ENCODE measurements at regions not wholly inside any gene's neighbourhood (a gene's known extent, or its start where the extent isn't known, plus 50 kb on each side); places are given as distances from the start of the nearest gene placed in this dataset.

DNA sequence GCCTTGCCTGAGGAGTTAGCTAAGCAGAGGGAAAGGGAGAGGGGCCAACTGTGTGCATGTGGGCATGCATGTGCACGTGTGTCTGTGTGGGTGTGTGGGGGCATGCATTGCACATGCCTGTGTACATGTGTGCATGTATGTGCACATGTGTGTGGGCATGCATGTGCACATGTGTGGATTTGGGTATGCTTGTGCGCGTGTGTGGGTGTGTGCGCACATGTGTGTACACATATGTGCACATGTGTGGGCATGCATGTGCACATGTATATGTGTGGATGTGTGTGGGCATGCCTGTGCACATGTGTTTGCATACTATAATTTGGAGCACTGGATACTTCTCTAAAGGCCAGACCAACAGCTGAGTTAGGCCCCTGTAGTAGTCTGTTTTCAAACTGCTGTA, 350.0 kb downstream of the PRDM2 start:
- no peak for DNase-seq (ENCODE audit: low read depth in 4 of 6, low spot score in 6 of 6)
- WGBS (ENCODE audit: insufficient coverage): 87% methylated on average over 4 of the region's 4 CpGs
- H3K27ac ChIP-seq (ENCODE audit: low read depth, low read length): no peak overlapping the region
- H3K9me3 ChIP-seq (ENCODE audit: control insufficient read depth, insufficient read depth, low read length): no peaks in the 10 kb centered on the region
- no peaks in the 10 kb centered on the region for H3K27me3 ChIP-seq (ENCODE audit: control insufficient read depth, insufficient read depth, low read length)
- H3K4me3 ChIP-seq (ENCODE audit: low read depth, low read length): no peak overlapping the region
- no peaks in the 10 kb centered on the region for H3K36me3 ChIP-seq (ENCODE audit: control insufficient read depth, insufficient read depth, low read length)
- no peaks in the 10 kb centered on the region for H3K4me1 ChIP-seq (ENCODE audit: control insufficient read depth, insufficient read depth, low read length)

DNA sequence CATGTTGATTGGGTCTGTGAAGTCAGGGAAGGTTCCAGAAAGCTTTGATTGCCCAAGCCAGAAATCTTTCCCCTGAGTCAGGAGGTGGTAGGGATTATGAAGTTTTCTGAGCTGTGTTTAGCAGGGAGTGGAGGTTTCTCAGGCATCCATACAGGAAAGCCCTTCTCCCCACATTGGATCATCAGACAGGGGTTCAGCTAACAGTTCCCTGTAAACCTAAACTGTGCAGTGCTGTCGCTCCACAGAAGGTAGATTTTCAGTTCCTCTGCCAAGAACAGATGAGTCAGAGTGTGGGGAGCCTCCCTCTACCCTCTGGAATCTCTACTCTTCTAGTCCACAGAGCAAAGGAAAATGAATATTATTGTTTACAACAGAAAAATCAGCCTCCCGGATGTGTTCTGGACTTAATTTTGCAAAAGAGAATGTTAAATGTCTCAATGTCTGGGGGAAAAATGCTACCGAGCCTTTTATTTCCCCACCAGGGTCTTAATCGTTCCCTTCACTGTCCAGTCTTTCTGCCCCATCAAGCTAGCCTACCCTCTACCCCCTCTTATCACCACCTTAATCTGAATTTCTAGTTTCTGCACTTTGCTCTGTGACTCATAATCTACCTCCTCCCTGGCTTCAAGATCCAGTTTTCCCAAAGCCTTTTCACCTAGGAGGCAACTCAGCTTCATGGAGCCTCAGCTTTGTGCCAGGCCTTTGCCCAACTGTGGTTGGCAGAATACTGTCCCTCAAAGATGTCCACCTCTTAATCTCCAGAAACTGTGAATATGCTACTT, 355.6 kb downstream of the PRDM2 start:
- Histone ChIP-seq H3K36me3 (ENCODE audit: control insufficient read depth, insufficient read depth, low read length) (no peaks in the 10 kb centered on the region), H3K9me3 (ENCODE audit: control insufficient read depth, insufficient read depth, low read length) (peaks cover 5% of the 10 kb centered on the region), H3K4me1 (ENCODE audit: control insufficient read depth, insufficient read depth, low read length) (no peaks in the 10 kb centered on the region), H3K27ac (ENCODE audit: low read depth, low read length) (no peak overlapping the region), H3K27me3 (ENCODE audit: control insufficient read depth, insufficient read depth, low read length) (no peaks in the 10 kb centered on the region), H3K4me3 (ENCODE audit: low read depth, low read length) (no peak overlapping the region)
- 90% methylated on average over 1 of the region's 4 CpGs for WGBS (ENCODE audit: insufficient coverage)
- no peak for DNase-seq (ENCODE audit: low read depth in 4 of 6, low spot score in 6 of 6)

GRCh38 chr1:14057640-14058039, 357.7 kb downstream of the PRDM2 start:
- H3K4me1 ChIP-seq (ENCODE audit: control insufficient read depth, insufficient read depth, low read length): no peaks in the 10 kb centered on the region
- H3K27ac ChIP-seq (ENCODE audit: low read depth, low read length): no peak overlapping the region
- WGBS (ENCODE audit: insufficient coverage): 80% methylated on average over 2 of the region's 3 CpGs
- no peak for DNase-seq (ENCODE audit: low read depth in 4 of 6, low spot score in 6 of 6)
- H3K4me3 ChIP-seq (ENCODE audit: low read depth, low read length): no peak overlapping the region
- no peaks in the 10 kb centered on the region for H3K27me3 ChIP-seq (ENCODE audit: control insufficient read depth, insufficient read depth, low read length)
- H3K36me3 ChIP-seq (ENCODE audit: control insufficient read depth, insufficient read depth, low read length): no peaks in the 10 kb centered on the region
- peaks cover 5% of the 10 kb centered on the region for H3K9me3 ChIP-seq (ENCODE audit: control insufficient read depth, insufficient read depth, low read length)

GRCh38 chr1:14061204-14061603, 361.2 kb downstream of the PRDM2 start:
- H3K27me3 ChIP-seq (ENCODE audit: control insufficient read depth, insufficient read depth, low read length): no peaks in the 10 kb centered on the region
- H3K36me3 ChIP-seq (ENCODE audit: control insufficient read depth, insufficient read depth, low read length): no peaks in the 10 kb centered on the region
- DNase-seq (ENCODE audit: low read depth in 4 of 6, low spot score in 6 of 6): no peak
- 100% methylated on average over 2 of the region's 3 CpGs for WGBS (ENCODE audit: insufficient coverage)
- H3K4me1 ChIP-seq (ENCODE audit: control insufficient read depth, insufficient read depth, low read length): peaks cover 6% of the 10 kb centered on the region
- H3K27ac ChIP-seq (ENCODE audit: low read depth, low read length): no peak overlapping the region
- peaks cover 5% of the 10 kb centered on the region for H3K9me3 ChIP-seq (ENCODE audit: control insufficient read depth, insufficient read depth, low read length)
- H3K4me3 ChIP-seq (ENCODE audit: low read depth, low read length): no peak overlapping the region

GRCh38 chr1:14061722-14062121, 361.7 kb downstream of the PRDM2 start:
- Histone ChIP-seq H3K27ac (ENCODE audit: low read depth, low read length) (no peak overlapping the region), H3K4me1 (ENCODE audit: control insufficient read depth, insufficient read depth, low read length) (peaks cover 6% of the 10 kb centered on the region), H3K36me3 (ENCODE audit: control insufficient read depth, insufficient read depth, low read length) (no peaks in the 10 kb centered on the region), H3K9me3 (ENCODE audit: control insufficient read depth, insufficient read depth, low read length) (peaks cover 5% of the 10 kb centered on the region), H3K4me3 (ENCODE audit: low read depth, low read length) (no peak overlapping the region), H3K27me3 (ENCODE audit: control insufficient read depth, insufficient read depth, low read length) (no peaks in the 10 kb centered on the region)
- DNase-seq (ENCODE audit: low read depth in 4 of 6, low spot score in 6 of 6): no peak
- WGBS (ENCODE audit: insufficient coverage): 96% methylated on average over 4 of the region's 5 CpGs

DNA sequence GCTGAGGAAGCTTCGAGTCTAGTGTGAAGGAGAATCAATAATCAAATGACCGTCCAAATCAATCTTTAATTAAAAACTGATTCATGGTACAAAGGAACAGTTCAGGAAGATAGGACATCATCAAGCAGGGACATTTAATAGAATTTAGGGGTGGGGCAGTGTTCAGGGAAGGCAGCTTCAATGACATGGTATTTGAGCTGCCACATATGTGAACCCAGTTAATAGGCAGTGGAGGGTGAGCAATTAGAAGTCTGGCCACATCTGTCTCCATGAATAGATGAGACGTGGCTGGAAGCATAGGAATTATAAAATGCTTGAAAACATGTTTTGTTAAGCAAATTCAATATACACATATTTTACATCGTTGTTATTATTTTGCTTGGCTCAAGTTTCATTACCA, 362.7 kb downstream of the PRDM2 start:
- H3K4me1 ChIP-seq (ENCODE audit: control insufficient read depth, insufficient read depth, low read length): peaks cover 6% of the 10 kb centered on the region
- H3K36me3 ChIP-seq (ENCODE audit: control insufficient read depth, insufficient read depth, low read length): no peaks in the 10 kb centered on the region
- no peaks in the 10 kb centered on the region for H3K27me3 ChIP-seq (ENCODE audit: control insufficient read depth, insufficient read depth, low read length)
- no peak overlapping the region for H3K4me3 ChIP-seq (ENCODE audit: low read depth, low read length)
- no CpG with 5 or more reads among the region's 4 CpGs for WGBS (ENCODE audit: insufficient coverage)
- DNase-seq (ENCODE audit: low read depth in 4 of 6, low spot score in 6 of 6): peak in 1 of 6 donors; percentile 39
- no peak overlapping the region for H3K27ac ChIP-seq (ENCODE audit: low read depth, low read length)
- H3K9me3 ChIP-seq (ENCODE audit: control insufficient read depth, insufficient read depth, low read length): peaks cover 5% of the 10 kb centered on the region

- Histone ChIP-seq H3K4me1 (ENCODE audit: control insufficient read depth, insufficient read depth, low read length) (peaks cover 6% of the 10 kb centered on the region), H3K27ac (ENCODE audit: low read depth, low read length) (no peak overlapping the region), H3K36me3 (ENCODE audit: control insufficient read depth, insufficient read depth, low read length) (no peaks in the 10 kb centered on the region), H3K9me3 (ENCODE audit: control insufficient read depth, insufficient read depth, low read length) (no peaks in the 10 kb centered on the region), H3K27me3 (ENCODE audit: control insufficient read depth, insufficient read depth, low read length) (no peaks in the 10 kb centered on the region), H3K4me3 (ENCODE audit: low read depth, low read length) (no peak overlapping the region)
- peak in 2 of 6 donors; percentile 33 for DNase-seq (ENCODE audit: low read depth in 4 of 6, low spot score in 6 of 6)
- 84% methylated on average over 12 of the region's 14 CpGs for WGBS (ENCODE audit: insufficient coverage)
Measured at GRCh38 chr1:14064649-14065442, 364.9 kb downstream of the PRDM2 start.

GRCh38 chr1:14065486-14065885, 365.5 kb downstream of the PRDM2 start:
- H3K27ac ChIP-seq (ENCODE audit: low read depth, low read length): no peak overlapping the region
- no peaks in the 10 kb centered on the region for H3K27me3 ChIP-seq (ENCODE audit: control insufficient read depth, insufficient read depth, low read length)
- DNase-seq (ENCODE audit: low read depth in 4 of 6, low spot score in 6 of 6): peak in 2 of 6 donors; percentile 38 to 83
- H3K4me3 ChIP-seq (ENCODE audit: low read depth, low read length): no peak overlapping the region
- H3K9me3 ChIP-seq (ENCODE audit: control insufficient read depth, insufficient read depth, low read length): no peaks in the 10 kb centered on the region
- peaks cover 6% of the 10 kb centered on the region for H3K4me1 ChIP-seq (ENCODE audit: control insufficient read depth, insufficient read depth, low read length)
- 60% methylated on average over 1 of the region's 6 CpGs for WGBS (ENCODE audit: insufficient coverage)
- no peaks in the 10 kb centered on the region for H3K36me3 ChIP-seq (ENCODE audit: control insufficient read depth, insufficient read depth, low read length)

DNA sequence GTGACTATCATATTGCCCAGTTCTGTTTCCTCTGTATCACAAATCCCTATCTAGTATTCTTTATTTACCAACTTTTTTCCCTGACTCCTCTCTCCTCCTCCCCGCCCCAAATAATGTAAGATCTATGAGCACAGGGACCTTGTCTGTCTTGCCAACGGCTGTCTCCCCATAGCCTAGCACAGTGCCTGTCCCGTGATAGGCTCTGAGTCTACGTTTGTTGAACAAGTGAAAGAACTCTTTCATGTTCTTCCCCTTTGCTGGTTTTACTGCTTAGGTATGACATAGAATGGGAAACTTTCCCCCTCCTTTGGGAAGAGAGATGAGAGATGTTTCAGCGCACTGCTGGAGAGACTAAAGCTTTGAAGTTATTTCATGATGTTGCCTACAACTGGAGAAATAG, 367.0 kb downstream of the PRDM2 start:
- no peak overlapping the region for H3K27ac ChIP-seq (ENCODE audit: low read depth, low read length)

DNA sequence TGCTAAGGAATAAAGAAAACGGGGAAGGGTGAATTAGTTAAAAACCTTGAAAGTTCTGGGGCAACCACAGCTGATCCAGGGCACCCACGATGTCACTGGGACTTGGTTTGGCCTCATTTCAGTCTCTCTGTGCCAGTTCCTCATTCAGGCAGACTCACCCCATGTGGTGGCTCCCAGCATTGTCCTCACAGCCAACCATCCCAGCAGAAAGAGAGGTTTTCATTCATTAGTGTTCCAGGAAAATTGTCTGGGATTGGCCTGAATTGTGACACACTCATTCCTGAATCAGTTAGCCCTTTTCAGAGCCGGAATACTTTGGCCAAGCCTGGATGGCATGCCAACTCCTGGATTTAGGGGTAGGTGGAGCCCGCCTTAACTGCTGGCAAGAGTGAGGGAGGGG, 367.7 kb downstream of the PRDM2 start:
- peaks cover 6% of the 10 kb centered on the region for H3K4me1 ChIP-seq (ENCODE audit: control insufficient read depth, insufficient read depth, low read length)
- WGBS (ENCODE audit: insufficient coverage): 25% methylated on average over 2 of the region's 4 CpGs
- H3K27ac ChIP-seq (ENCODE audit: low read depth, low read length): no peak overlapping the region
- H3K36me3 ChIP-seq (ENCODE audit: control insufficient read depth, insufficient read depth, low read length): no peaks in the 10 kb centered on the region
- peak in 5 of 6 donors; percentile 13 to 82 (median 32) for DNase-seq (ENCODE audit: low read depth in 4 of 6, low spot score in 6 of 6)
- no peak overlapping the region for H3K4me3 ChIP-seq (ENCODE audit: low read depth, low read length)
- no peaks in the 10 kb centered on the region for H3K27me3 ChIP-seq (ENCODE audit: control insufficient read depth, insufficient read depth, low read length)
- H3K9me3 ChIP-seq (ENCODE audit: control insufficient read depth, insufficient read depth, low read length): no peaks in the 10 kb centered on the region

More for the DNA sequence above, 367.0 kb downstream of the PRDM2 start:
- WGBS (ENCODE audit: insufficient coverage): 83% methylated on average over 2 of the region's 5 CpGs
- Histone ChIP-seq H3K36me3 (ENCODE audit: control insufficient read depth, insufficient read depth, low read length) (no peaks in the 10 kb centered on the region), H3K9me3 (ENCODE audit: control insufficient read depth, insufficient read depth, low read length) (no peaks in the 10 kb centered on the region), H3K4me3 (ENCODE audit: low read depth, low read length) (no peak overlapping the region), H3K4me1 (ENCODE audit: control insufficient read depth, insufficient read depth, low read length) (peaks cover 6% of the 10 kb centered on the region), H3K27me3 (ENCODE audit: control insufficient read depth, insufficient read depth, low read length) (no peaks in the 10 kb centered on the region)
- no peak for DNase-seq (ENCODE audit: low read depth in 4 of 6, low spot score in 6 of 6)
